Erythroblast (primary cell): ENCODE measurements at regions not wholly inside any gene's neighbourhood (a gene's known extent, or its start where the extent isn't known, plus 50 kb on each side); places are given as distances from the start of the nearest gene placed in this dataset.

Source experiments
- GATA1 ChIP-seq: IDR thresholded peaks from 2 replicates; pipeline ENCODE4 v1.6.1; 2011; ENCODE audit warnings: low read depth, mild to moderate bottlenecking, control low read depth, low read length, moderate library complexity
- POLR2A ChIP-seq: IDR thresholded peaks from 2 replicates; pipeline ENCODE4 v1.6.1; 2011; ENCODE audit warnings: mild to moderate bottlenecking, low read length

- TF ChIP-seq POLR2A (no peak), GATA1 (no peak)
Observed at GRCh38 chr5:163161512-163161911, 275.9 kb upstream of the CCNG1 start.
